K562 (cell line): ENCODE measurements at regions not wholly inside any gene's neighbourhood (a gene's known extent, or its start where the extent isn't known, plus 50 kb on each side); places are given as distances from the start of the nearest gene placed in this dataset.
"Not testable (repeated sequence)": the region's sequence is repeated elsewhere in the genome, so short reads cannot be mapped to it uniquely, and the experiment has no call there.

Source experiments
- ATAC-seq: fragments of 200-7000 bp; cut with Tn5 transposase; 3 replicates; pipeline ENCODE4 v1.9.1; 2020; ENCODE audit warnings: moderate library complexity
- BruUV-seq: library from RNA; stranded (reverse); fragments of 400-500 nt; replicated peaks from 2 replicates; lab custom pipeline; 2021; lab: Mats Ljungman, UMichigan
- CTCF ChIA-PET: fragments of 300-600 bp; formaldehyde crosslinking; extraction: SDS; loops from one replicate; lab custom pipeline; 2021; ENCODE audit warnings: low intra/inter-chr PET ratio; lab: Yijun Ruan, JAX
- POLR2A ChIA-PET: fragments of 300-600, 350-650 bp; sonication (Branson Sonifier 250); formaldehyde crosslinking; extraction: SDS; loops from one replicate; lab custom pipeline; 2021; ENCODE audit warnings: antibody characterized with exemption, inconsistent platforms; lab: Yijun Ruan, JAX
- DNase-seq, 4 experiments: peaks; one replicate each; pipeline versions ENCODE4 v3.0.0 to v3.0.0-alpha.2; 2011 to 2018; ENCODE audit warnings: low spot score in 3 of 4, mixed read lengths in 3 of 4; ENCODE audit errors: extremely low read depth in 1 of 4
- FAIRE-seq: peaks from 2 replicates; lab custom pipeline; 2011; peaks lifted over from hg19 to GRCh38; lab: Jason Lieb, UNC
- H2AFZ ChIP-seq: 2 replicates; pipeline ENCODE4 v1.6.0; 2011; ENCODE audit warnings: low read depth, low read length, control low read depth, inconsistent platforms
- H3K27ac ChIP-seq: fragments of 200-600 bp; 3 replicates; pipeline ENCODE4 v1.8.0; 2011; ENCODE audit warnings: low read depth, mild to moderate bottlenecking, control low read depth, inconsistent platforms, low read length, moderate library complexity, mixed read lengths; ENCODE audit errors: extremely low read depth
- H3K27me3 ChIP-seq, 2 experiments: fragments of 300-600 bp in 1 of 2; 2 replicates in 1 of 2; 3 replicates in 1 of 2; pipeline versions ENCODE4 v1.6.0 to v1.8.0; 2011; ENCODE audit warnings: inconsistent platforms in 2 of 2, low read length in 2 of 2, mild to moderate bottlenecking in 1 of 2, mixed read lengths in 1 of 2, moderate library complexity in 1 of 2; ENCODE audit not compliant: control insufficient read depth in 2 of 2, insufficient read depth in 2 of 2
- H3K36me3 ChIP-seq: fragments of 300-600 bp; 3 replicates; pipeline ENCODE4 v1.8.0; 2011; ENCODE audit warnings: mild to moderate bottlenecking, low read length, inconsistent platforms; ENCODE audit not compliant: control insufficient read depth, insufficient read depth
- H3K4me1 ChIP-seq, 2 experiments: fragments of 200-600 bp in 1 of 2; replicated peaks in 1 of 2; 2 replicates in 1 of 2; 3 replicates in 1 of 2; pipeline versions ENCODE4 v1.5.1 to v1.8.0; 2011; ENCODE audit warnings: inconsistent platforms in 2 of 2, low read length in 2 of 2, mild to moderate bottlenecking in 1 of 2, mixed read lengths in 1 of 2, moderate library complexity in 1 of 2; ENCODE audit not compliant: control insufficient read depth in 2 of 2, insufficient read depth in 2 of 2
- H3K4me2 ChIP-seq: 2 replicates; pipeline ENCODE4 v1.6.1; 2011; ENCODE audit warnings: low read length, control low read depth, inconsistent platforms, mixed read lengths; ENCODE audit not compliant: insufficient read depth
- H3K4me3 ChIP-seq: fragments of 200-600 bp; sonication (generic), shearing (Covaris generic); 2 replicates; pipeline ENCODE4 v1.5.1; 2016; ENCODE audit warnings: control low read depth, inconsistent platforms
- H3K79me2 ChIP-seq: fragments of 200-600 bp; 3 replicates; pipeline ENCODE4 v1.8.0; 2011; ENCODE audit warnings: low read length, inconsistent platforms; ENCODE audit not compliant: control insufficient read depth, insufficient read depth
- H3K9ac ChIP-seq, 2 experiments: 2 replicates each; pipeline versions ENCODE4 v1.6.0 to v1.6.1; 2011; ENCODE audit warnings: low read depth in 2 of 2, low read length in 2 of 2, control low read depth in 1 of 2, inconsistent platforms in 1 of 2, mild to moderate bottlenecking in 1 of 2, mixed read lengths in 1 of 2; ENCODE audit not compliant: insufficient read depth in 1 of 2
- H3K9me1 ChIP-seq: one replicate; pipeline ENCODE4 v1.6.0; 2011; ENCODE audit warnings: inconsistent platforms, mild to moderate bottlenecking, low read length, moderate library complexity; ENCODE audit not compliant: control insufficient read depth, insufficient read depth
- H3K9me3 ChIP-seq: replicated peaks from 2 replicates; pipeline ENCODE4 v1.5.1; 2011; ENCODE audit warnings: low read depth, low read length, inconsistent platforms; ENCODE audit not compliant: control insufficient read depth, insufficient read depth
- H4K20me1 ChIP-seq: replicated peaks from 2 replicates; pipeline ENCODE4 v1.6.1; 2011; ENCODE audit warnings: low read length, inconsistent platforms, mixed read lengths; ENCODE audit not compliant: control insufficient read depth, insufficient read depth
- CHAMP1 ChIP-seq: fragments of 450-650 bp; IDR thresholded peaks from 2 replicates; pipeline ENCODE4 v1.6.1; 2016; ENCODE audit warnings: mild to moderate bottlenecking
- DPF2 ChIP-seq: fragments of 450-650 bp; IDR thresholded peaks from 2 replicates; pipeline ENCODE4 v1.6.1; 2016
- FUS ChIP-seq: fragments of 200-400 bp; formaldehyde crosslinking; optimal IDR thresholded peaks from 2 replicates; pipeline ENCODE3; 2017; ENCODE audit warnings: low read depth, low read length
- HMG20B ChIP-seq: fragments of 250-450 bp; sonication (Bioruptor Pico); IDR thresholded peaks from 2 replicates; pipeline ENCODE4 v1.5.0; 2021; ENCODE audit warnings: mild to moderate bottlenecking
- HMGXB4 ChIP-seq: sonication (generic); formaldehyde crosslinking; IDR thresholded peaks from 2 replicates; pipeline ENCODE4 v1.8.1; 2023; ENCODE audit warnings: mild to moderate bottlenecking, missing genetic modification reagents
- KDM1A ChIP-seq, 2 experiments: fragments of 450-650 bp; IDR thresholded peaks; 2 replicates each; pipeline ENCODE4 v1.6.1; 2016; ENCODE audit warnings: mild to moderate bottlenecking in 2 of 2
- MYBL2 ChIP-seq, 2 experiments: fragments of 450-650 bp in 1 of 2; sonication (generic) in 1 of 2; formaldehyde crosslinking in 1 of 2; IDR thresholded peaks; 2 replicates each; pipeline versions ENCODE4 v1.6.1 to v1.8.1; 2017 to 2022; ENCODE audit warnings: borderline replicate concordance in 1 of 2, inconsistent platforms in 1 of 2, low read depth in 1 of 2, mild to moderate bottlenecking in 1 of 2, missing genetic modification reagents in 1 of 2, moderate library complexity in 1 of 2
- NFXL1 ChIP-seq: fragments of 450-650 bp; formaldehyde crosslinking; IDR thresholded peaks from 2 replicates; pipeline ENCODE4 v1.4.0; 2021; ENCODE audit warnings: mild to moderate bottlenecking
- RAD51 ChIP-seq: fragments of 450-650 bp; IDR thresholded peaks from 2 replicates; pipeline ENCODE4 v1.7.1; 2016; ENCODE audit warnings: low read depth, mild to moderate bottlenecking, borderline replicate concordance
- RFX5 ChIP-seq: IDR thresholded peaks from 2 replicates; pipeline ENCODE4 v1.6.1; 2011; ENCODE audit warnings: low read depth, mild to moderate bottlenecking, improper control_type of control experiment, low read length
- SLC30A9 ChIP-seq: fragments of 250-450 bp; sonication (Bioruptor Pico); IDR thresholded peaks from 2 replicates; pipeline ENCODE4 v1.8.0; 2022; ENCODE audit warnings: mild to moderate bottlenecking, moderate library complexity
- SMARCB1 ChIP-seq: IDR thresholded peaks from 2 replicates; pipeline ENCODE4 v1.6.1; 2011; ENCODE audit warnings: improper control_type of control experiment, low read depth; ENCODE audit not compliant: insufficient read length
- SNRNP70 ChIP-seq: fragments of 200-400 bp; formaldehyde crosslinking; optimal IDR thresholded peaks from 2 replicates; pipeline ENCODE3; 2017; ENCODE audit warnings: low read depth, low read length
- TAF15 ChIP-seq: fragments of 200-400 bp; formaldehyde crosslinking; IDR thresholded peaks from 2 replicates; pipeline ENCODE4 v1.6.1; 2017; ENCODE audit warnings: mild to moderate bottlenecking, low read depth, low read length, moderate library complexity
- ZNF431 ChIP-seq: sonication (generic); formaldehyde crosslinking; IDR thresholded peaks from 2 replicates; pipeline ENCODE4 v1.8.0; 2022; ENCODE audit warnings: mild to moderate bottlenecking, missing genetic modification reagents
- WGBS: fragments of 100-300 bp; shearing (Covaris generic); methylation state at CpG from one replicate; pipeline ENCODE4 v1.1.6; 2016; ENCODE audit warnings: low coverage, mixed read lengths; ENCODE audit not compliant: insufficient coverage; ENCODE audit errors: missing lambda C conversion rate; 5-methylcytosine and 5-hydroxymethylcytosine counted together
- in situ Hi-C: fragments of 300-500 bp; cut with MboI; formaldehyde crosslinking; loops from 4 replicates; pipeline ENCODE4 v1.15.0; 2018; ENCODE audit warnings: inconsistent platforms, mixed read lengths
- intact Hi-C: fragments of 100-400 bp; cut with micrococcal nuclease; formaldehyde crosslinking; loops from 2 replicates; pipeline ENCODE4 v1.14.2; 2022

- CTCF ChIA-PET: no interaction called here
- H4K20me1 ChIP-seq: no peaks in the 10 kb centered on the region
- H3K9me3 ChIP-seq: no peaks in the 10 kb centered on the region
- peaks cover 0 to 11% of the 10 kb centered on the region in 2 experiments; a peak in 1 of 5 replicates for H3K27me3 ChIP-seq
- no peaks in the 10 kb centered on the region for H3K9me1 ChIP-seq
- no peak for FAIRE-seq
- H3K79me2 ChIP-seq: no peaks in the 10 kb centered on the region
- H2AFZ ChIP-seq: no peak overlapping the region
- no peak overlapping the region for H3K4me3 ChIP-seq
- POLR2A ChIA-PET: interaction anchor here (1.3 kb wide), 1 partner anchor 13 kb away, joined by 3 read pairs; no protein-coding TSS in a partner anchor
- H3K36me3 ChIP-seq: no peaks in the 10 kb centered on the region
- no peaks in the 10 kb centered on the region for H3K4me1 ChIP-seq
- no peak overlapping the region for H3K27ac ChIP-seq
- in situ Hi-C loops (no loop called here), intact Hi-C loops (no loop called here)
- no peak for DNase-seq
- no TSS peak for BruUV-seq
- no peak for ATAC-seq
- 4% methylated on average over 5 of the region's 5 CpGs for WGBS
- H3K4me2 ChIP-seq: no peak overlapping the region
- TF ChIP-seq TAF15 (no peak), SMARCB1 (no peak), CHAMP1 (no peak), KDM1A (IDR thresholded peaks at IDR 0.05) (no peak), HMG20B (CRISPR knock-in tag) (no peak), NFXL1 (CRISPR knock-in tag) (no peak), RFX5 (no peak), HMGXB4 (CRISPR knock-in tag) (no peak), FUS (no peak), SNRNP70 (no peak), DPF2 (no peak), MYBL2 (IDR thresholded peaks at IDR 0.05; ENCODE audit: low read depth) (no peak), MYBL2 (CRISPR knock-in tag; IDR thresholded peaks at IDR 0.05; ENCODE audit: borderline replicate concordance) (no peak), RAD51 (no peak), SLC30A9 (CRISPR knock-in tag) (no peak), ZNF431 (CRISPR knock-in tag) (no peak)
- no peak overlapping the region for H3K9ac ChIP-seq
These were observed 160.0 kb downstream of the TMEM132E start for GRCh38 chr17:34739386-34739785.

GRCh38 chr17:34737673-34738072, 158.3 kb downstream of the TMEM132E start:
- H4K20me1 ChIP-seq, in situ Hi-C loops, H3K79me2 ChIP-seq, H3K4me3 ChIP-seq, H3K9ac ChIP-seq, FAIRE-seq, H3K27ac ChIP-seq, H3K36me3 ChIP-seq, BruUV-seq, ATAC-seq, CTCF ChIA-PET, H3K9me1 ChIP-seq, H3K4me1 ChIP-seq, H3K4me2 ChIP-seq, DNase-seq, intact Hi-C loops, H3K9me3 ChIP-seq, H2AFZ ChIP-seq: not testable (repeated sequence)
- POLR2A ChIA-PET: interaction anchor here (0.6 kb wide), 1 partner anchor 289 kb away, joined by 4 read pairs; no protein-coding TSS in a partner anchor
- H3K27me3 ChIP-seq: peaks cover 0 to 11% of the 10 kb centered on the region in 2 experiments; a peak in 1 of 5 replicates
- 2% methylated on average over 4 of the region's 4 CpGs for WGBS
